ENCODE measurements at regions not wholly inside any gene's neighbourhood (a gene's known extent, or its start where the extent isn't known, plus 50 kb on each side); places are given as distances from the start of the nearest gene placed in this dataset.

DNA sequence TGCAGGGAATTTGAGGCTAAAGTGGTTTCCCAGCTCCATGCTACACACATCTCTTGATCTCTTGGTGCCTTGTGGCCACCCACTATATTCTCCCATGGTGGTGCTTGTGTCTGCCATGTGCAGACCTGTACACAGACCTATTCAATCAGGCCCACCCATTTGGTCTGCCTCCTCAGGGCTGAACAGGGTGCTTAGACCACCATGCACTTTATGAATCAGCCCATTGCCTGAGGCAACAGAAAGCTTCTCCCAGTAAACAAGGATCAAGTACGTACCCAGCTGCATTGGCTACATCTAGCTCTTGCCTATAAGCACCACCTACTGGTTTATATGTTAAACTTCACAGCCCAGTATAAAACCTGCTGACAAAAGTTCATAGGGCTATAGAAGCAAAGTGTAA is 664.3 kb upstream of the EDIL3 start:
- no peak for TF ChIP-seq POLR2A (IDR thresholded peaks at IDR 0.05)
- TF ChIP-seq, protein P1, sequence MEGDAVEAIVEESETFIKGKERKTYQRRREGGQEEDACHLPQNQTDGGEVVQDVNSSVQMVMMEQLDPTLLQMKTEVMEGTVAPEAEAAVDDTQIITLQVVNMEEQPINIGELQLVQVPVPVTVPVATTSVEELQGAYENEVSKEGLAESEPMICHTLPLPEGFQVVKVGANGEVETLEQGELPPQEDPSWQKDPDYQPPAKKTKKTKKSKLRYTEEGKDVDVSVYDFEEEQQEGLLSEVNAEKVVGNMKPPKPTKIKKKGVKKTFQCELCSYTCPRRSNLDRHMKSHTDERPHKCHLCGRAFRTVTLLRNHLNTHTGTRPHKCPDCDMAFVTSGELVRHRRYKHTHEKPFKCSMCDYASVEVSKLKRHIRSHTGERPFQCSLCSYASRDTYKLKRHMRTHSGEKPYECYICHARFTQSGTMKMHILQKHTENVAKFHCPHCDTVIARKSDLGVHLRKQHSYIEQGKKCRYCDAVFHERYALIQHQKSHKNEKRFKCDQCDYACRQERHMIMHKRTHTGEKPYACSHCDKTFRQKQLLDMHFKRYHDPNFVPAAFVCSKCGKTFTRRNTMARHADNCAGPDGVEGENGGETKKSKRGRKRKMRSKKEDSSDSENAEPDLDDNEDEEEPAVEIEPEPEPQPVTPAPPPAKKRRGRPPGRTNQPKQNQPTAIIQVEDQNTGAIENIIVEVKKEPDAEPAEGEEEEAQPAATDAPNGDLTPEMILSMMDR (IDR thresholded peaks at IDR 0.05) = no peak
